Activated CD4-positive, alpha-beta T cell treated with anti-CD3 and anti-CD28 coated beads, Interleukin-2, amount 50 U/mL, for 1 hour (primary cell): ENCODE measurements at regions not wholly inside any gene's neighbourhood (a gene's known extent, or its start where the extent isn't known, plus 50 kb on each side); places are given as distances from the start of the nearest gene placed in this dataset.

Experiments used
- DNase-seq: peaks from one replicate; pipeline ENCODE4 v3.0.0-alpha.2; 2020

GRCh38 chr20:61191096-61191495 is 61.0 kb upstream of the CDH4 start:
- no peak for DNase-seq

DNA sequence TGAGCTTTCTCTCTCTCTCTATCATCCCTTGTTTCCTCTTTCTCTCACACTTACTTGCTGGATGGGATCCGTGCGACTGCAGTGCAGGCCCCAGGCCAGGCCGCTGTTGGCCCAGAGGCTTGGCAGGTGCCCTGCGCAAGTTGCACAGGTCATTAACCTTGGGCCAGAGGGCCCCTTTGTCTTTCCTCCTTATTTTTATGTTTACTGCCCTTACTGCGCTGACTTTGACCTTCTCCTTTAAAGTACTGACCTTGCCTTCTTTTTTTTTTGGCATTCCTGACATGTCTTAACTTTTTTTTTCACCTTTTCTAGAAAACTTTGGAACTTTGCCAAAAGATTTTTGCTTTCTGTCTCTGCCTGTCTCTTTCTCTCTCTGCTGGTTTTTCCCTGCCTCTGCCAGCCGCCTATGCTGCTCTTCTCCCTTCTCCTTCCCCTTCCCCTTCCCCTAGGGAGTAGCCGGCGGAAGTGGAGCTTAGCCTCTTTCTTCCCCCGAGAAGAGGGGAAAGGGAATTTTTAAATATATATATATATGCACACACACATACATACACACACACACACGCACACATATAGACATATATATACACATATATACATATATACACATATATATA is 59.6 kb upstream of the CDH4 start:
- DNase-seq = no peak

DNA sequence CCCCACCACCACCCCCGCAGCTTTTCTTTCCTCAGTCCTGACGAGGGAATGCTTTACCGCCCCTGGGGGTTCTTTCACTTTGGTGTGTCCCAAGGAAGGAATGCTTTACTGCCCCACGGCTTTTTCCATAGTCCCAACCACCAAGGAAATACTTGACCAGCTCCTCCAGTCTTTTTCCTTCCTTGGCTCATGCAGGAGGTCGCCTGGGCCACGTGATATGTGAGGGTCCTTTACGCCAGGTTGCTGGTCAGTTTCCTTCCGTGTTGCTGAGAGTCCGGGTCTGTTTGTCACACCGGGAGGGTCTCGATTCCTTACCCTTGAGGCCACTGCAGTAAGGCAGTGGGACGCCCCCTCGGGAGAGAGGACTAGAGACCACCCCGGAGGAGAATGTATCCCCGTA is 58.9 kb upstream of the CDH4 start:
- no peak for DNase-seq
